ENCODE measurements at regions not wholly inside any gene's neighbourhood (a gene's known extent, or its start where the extent isn't known, plus 50 kb on each side); places are given as distances from the start of the nearest gene placed in this dataset.

GRCh38 chr2:2650608-2651375 is 319.7 kb upstream of the MYT1L start:
- H3K79me2 ChIP-seq (ENCODE audit: insufficient read depth, low read length) = no peaks in the 10 kb centered on the region
- H3K4me1 ChIP-seq (ENCODE audit: insufficient read depth, low read length) = no peaks in the 10 kb centered on the region
- no peak for DNase-seq (ENCODE audit: insufficient read length, low spot score, missing footprints)

DNA sequence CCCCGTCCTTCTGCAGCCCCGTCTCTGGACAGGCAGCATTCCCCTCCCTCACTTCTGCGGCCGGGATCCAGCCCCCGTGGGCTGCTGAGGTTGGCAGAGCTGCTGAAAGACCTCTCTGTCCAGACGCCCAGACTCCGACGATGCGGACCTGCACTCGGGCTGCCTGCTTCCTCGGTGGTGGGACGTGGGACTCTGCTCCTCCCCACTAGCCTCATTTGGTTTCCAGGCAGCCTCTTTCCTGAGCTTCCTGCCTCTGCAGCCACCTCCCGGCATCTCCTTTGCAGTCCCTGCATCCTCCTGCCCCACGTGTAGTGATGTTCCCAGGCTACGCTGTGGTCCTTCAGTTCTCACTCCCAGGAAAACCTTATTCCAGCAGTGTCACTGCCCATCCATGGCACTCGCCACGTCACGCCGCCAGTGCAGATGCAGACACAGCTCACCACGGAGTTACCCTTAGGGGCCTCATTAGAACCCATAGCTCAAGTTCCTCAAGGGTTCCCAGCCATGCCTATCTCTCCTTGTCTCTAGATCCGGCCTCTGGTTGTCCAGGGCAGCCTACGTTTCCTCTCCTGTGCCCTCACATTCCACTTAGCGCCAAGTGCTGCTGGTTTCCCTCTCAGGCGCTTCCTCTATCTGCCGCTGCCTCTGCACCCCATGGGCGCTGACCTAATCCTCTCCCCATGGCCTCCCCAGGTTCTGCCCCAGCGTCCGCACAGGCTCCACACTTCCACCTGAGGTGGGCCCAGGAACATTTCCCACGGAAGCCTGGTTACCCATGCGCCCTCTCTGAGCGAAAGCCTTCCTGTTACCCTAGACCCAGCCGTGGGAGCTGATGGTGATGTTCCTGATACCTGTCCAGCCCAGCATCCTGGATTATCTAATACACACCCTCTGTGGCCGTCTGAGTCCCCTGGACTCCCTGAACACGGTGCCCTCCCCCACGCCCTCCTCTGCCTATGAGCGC is 318.3 kb upstream of the MYT1L start:
- TF ChIP-seq, protein P1, sequence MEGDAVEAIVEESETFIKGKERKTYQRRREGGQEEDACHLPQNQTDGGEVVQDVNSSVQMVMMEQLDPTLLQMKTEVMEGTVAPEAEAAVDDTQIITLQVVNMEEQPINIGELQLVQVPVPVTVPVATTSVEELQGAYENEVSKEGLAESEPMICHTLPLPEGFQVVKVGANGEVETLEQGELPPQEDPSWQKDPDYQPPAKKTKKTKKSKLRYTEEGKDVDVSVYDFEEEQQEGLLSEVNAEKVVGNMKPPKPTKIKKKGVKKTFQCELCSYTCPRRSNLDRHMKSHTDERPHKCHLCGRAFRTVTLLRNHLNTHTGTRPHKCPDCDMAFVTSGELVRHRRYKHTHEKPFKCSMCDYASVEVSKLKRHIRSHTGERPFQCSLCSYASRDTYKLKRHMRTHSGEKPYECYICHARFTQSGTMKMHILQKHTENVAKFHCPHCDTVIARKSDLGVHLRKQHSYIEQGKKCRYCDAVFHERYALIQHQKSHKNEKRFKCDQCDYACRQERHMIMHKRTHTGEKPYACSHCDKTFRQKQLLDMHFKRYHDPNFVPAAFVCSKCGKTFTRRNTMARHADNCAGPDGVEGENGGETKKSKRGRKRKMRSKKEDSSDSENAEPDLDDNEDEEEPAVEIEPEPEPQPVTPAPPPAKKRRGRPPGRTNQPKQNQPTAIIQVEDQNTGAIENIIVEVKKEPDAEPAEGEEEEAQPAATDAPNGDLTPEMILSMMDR (IDR thresholded peaks at IDR 0.05; ENCODE audit: extremely low read depth, low read depth, low read length) = no peak

More at GRCh38 chr2:2650608-2651375, 319.7 kb upstream of the MYT1L start:
- no peaks in the 10 kb centered on the region for H3K27me3 ChIP-seq (ENCODE audit: insufficient read depth, low read length)
- H2AFZ ChIP-seq (ENCODE audit: low read length) = no peak overlapping the region
- H3K9me3 ChIP-seq (ENCODE audit: low read depth, low read length) = no peaks in the 10 kb centered on the region
- no peak overlapping the region for H3K27ac ChIP-seq (ENCODE audit: low read depth, low read length)
- no peaks in the 10 kb centered on the region for H4K20me1 ChIP-seq (ENCODE audit: insufficient read depth, low read length)
- H3K36me3 ChIP-seq (ENCODE audit: insufficient read depth, low read length) = no peaks in the 10 kb centered on the region
- H3K4me3 ChIP-seq (ENCODE audit: insufficient read depth, low read length) = no peak overlapping the region
- TF ChIP-seq, protein P1 (IDR thresholded peaks at IDR 0.05; ENCODE audit: extremely low read depth, low read depth, low read length) = no peak
- H3K4me2 ChIP-seq (ENCODE audit: insufficient read depth, low read length) = no peak overlapping the region

GRCh38 chr2:2648094-2648493 is 317.0 kb upstream of the MYT1L start:
- no peak overlapping the region for H3K4me2 ChIP-seq (ENCODE audit: insufficient read depth, low read length)
- no peaks in the 10 kb centered on the region for H3K79me2 ChIP-seq (ENCODE audit: insufficient read depth, low read length)
- no peaks in the 10 kb centered on the region for H3K36me3 ChIP-seq (ENCODE audit: insufficient read depth, low read length)
- H4K20me1 ChIP-seq (ENCODE audit: insufficient read depth, low read length) = no peaks in the 10 kb centered on the region
- H2AFZ ChIP-seq (ENCODE audit: low read length) = no peak overlapping the region
- H3K27me3 ChIP-seq (ENCODE audit: insufficient read depth, low read length) = no peaks in the 10 kb centered on the region
- H3K27ac ChIP-seq (ENCODE audit: low read depth, low read length) = no peak overlapping the region
- DNase-seq (ENCODE audit: insufficient read length, low spot score, missing footprints) = no peak
- TF ChIP-seq, protein P1 (IDR thresholded peaks at IDR 0.05; ENCODE audit: extremely low read depth, low read depth, low read length) = no peak
- no peaks in the 10 kb centered on the region for H3K4me1 ChIP-seq (ENCODE audit: insufficient read depth, low read length)
- peaks cover 1% of the 10 kb centered on the region for H3K9me3 ChIP-seq (ENCODE audit: low read depth, low read length)
- H3K4me3 ChIP-seq (ENCODE audit: insufficient read depth, low read length) = no peak overlapping the region

More for the DNA sequence above, 318.3 kb upstream of the MYT1L start:
- Histone ChIP-seq H3K9me3 (ENCODE audit: low read depth, low read length) (no peaks in the 10 kb centered on the region), H2AFZ (ENCODE audit: low read length) (no peak overlapping the region), H3K4me2 (ENCODE audit: insufficient read depth, low read length) (no peak overlapping the region), H4K20me1 (ENCODE audit: insufficient read depth, low read length) (no peaks in the 10 kb centered on the region), H3K79me2 (ENCODE audit: insufficient read depth, low read length) (no peaks in the 10 kb centered on the region), H3K4me1 (ENCODE audit: insufficient read depth, low read length) (no peaks in the 10 kb centered on the region), H3K27ac (ENCODE audit: low read depth, low read length) (no peak overlapping the region), H3K27me3 (ENCODE audit: insufficient read depth, low read length) (no peaks in the 10 kb centered on the region), H3K4me3 (ENCODE audit: insufficient read depth, low read length) (no peak overlapping the region), H3K36me3 (ENCODE audit: insufficient read depth, low read length) (no peaks in the 10 kb centered on the region)
- no peak for DNase-seq (ENCODE audit: insufficient read length, low spot score, missing footprints)

- no peaks in the 10 kb centered on the region for H3K36me3 ChIP-seq (ENCODE audit: insufficient read depth, low read length)
- no peak overlapping the region for H3K4me2 ChIP-seq (ENCODE audit: insufficient read depth, low read length)
- H3K27me3 ChIP-seq (ENCODE audit: insufficient read depth, low read length) = no peaks in the 10 kb centered on the region
- H3K4me1 ChIP-seq (ENCODE audit: insufficient read depth, low read length) = no peaks in the 10 kb centered on the region
- H3K79me2 ChIP-seq (ENCODE audit: insufficient read depth, low read length) = no peaks in the 10 kb centered on the region
- H4K20me1 ChIP-seq (ENCODE audit: insufficient read depth, low read length) = no peaks in the 10 kb centered on the region
- no peak overlapping the region for H3K27ac ChIP-seq (ENCODE audit: low read depth, low read length)
- no peak overlapping the region for H3K4me3 ChIP-seq (ENCODE audit: insufficient read depth, low read length)
- no peak overlapping the region for H2AFZ ChIP-seq (ENCODE audit: low read length)
- TF ChIP-seq, protein P1 (IDR thresholded peaks at IDR 0.05; ENCODE audit: extremely low read depth, low read depth, low read length) = no peak
- peaks cover 1% of the 10 kb centered on the region for H3K9me3 ChIP-seq (ENCODE audit: low read depth, low read length)
- no peak for DNase-seq (ENCODE audit: insufficient read length, low spot score, missing footprints)
Observed at GRCh38 chr2:2647141-2647541, 316.1 kb upstream of the MYT1L start.

Data from osteoblast (primary cell).